ENCODE measurements at regions not wholly inside any gene's neighbourhood (a gene's known extent, or its start where the extent isn't known, plus 50 kb on each side); places are given as distances from the start of the nearest gene placed in this dataset.

- TF ChIP-seq POLR2A (IDR thresholded peaks at IDR 0.05) (no peak), CTCF (IDR thresholded peaks at IDR 0.05) (no peak)
Observed at GRCh38 chr6:167529444-167530335, 204.8 kb downstream of the TTLL2 start.
